Ovary (tissue), 3 donors: ENCODE measurements at regions not wholly inside any gene's neighbourhood (a gene's known extent, or its start where the extent isn't known, plus 50 kb on each side); places are given as distances from the start of the nearest gene placed in this dataset.

ENCODE experiments used
- EP300 ChIP-seq: sonication (generic); formaldehyde crosslinking; IDR thresholded peaks from one replicate; pipeline ENCODE4 v1.6.1; 2017; ENCODE audit warnings: antibody characterized with exemption
- POLR2A ChIP-seq: fragments of 450-650 bp; IDR thresholded peaks from one replicate; pipeline ENCODE4 v1.6.1; 2017; ENCODE audit warnings: antibody characterized with exemption, mild to moderate bottlenecking, moderate library complexity
- TF ChIP-seq, protein P1 (sequence below), 3 donors: fragments of 450-650 bp in 2 of 3; fragments of 200-600 bp in 1 of 3; IDR thresholded peaks; one replicate each; pipeline versions ENCODE4 v1.5.1 to v1.8.0; 2016 to 2022; ENCODE audit warnings: antibody characterized with exemption in 3 of 3, mild to moderate bottlenecking in 1 of 3
- donor health status: DM: no; HTN: no; CAD: no.

DNA sequence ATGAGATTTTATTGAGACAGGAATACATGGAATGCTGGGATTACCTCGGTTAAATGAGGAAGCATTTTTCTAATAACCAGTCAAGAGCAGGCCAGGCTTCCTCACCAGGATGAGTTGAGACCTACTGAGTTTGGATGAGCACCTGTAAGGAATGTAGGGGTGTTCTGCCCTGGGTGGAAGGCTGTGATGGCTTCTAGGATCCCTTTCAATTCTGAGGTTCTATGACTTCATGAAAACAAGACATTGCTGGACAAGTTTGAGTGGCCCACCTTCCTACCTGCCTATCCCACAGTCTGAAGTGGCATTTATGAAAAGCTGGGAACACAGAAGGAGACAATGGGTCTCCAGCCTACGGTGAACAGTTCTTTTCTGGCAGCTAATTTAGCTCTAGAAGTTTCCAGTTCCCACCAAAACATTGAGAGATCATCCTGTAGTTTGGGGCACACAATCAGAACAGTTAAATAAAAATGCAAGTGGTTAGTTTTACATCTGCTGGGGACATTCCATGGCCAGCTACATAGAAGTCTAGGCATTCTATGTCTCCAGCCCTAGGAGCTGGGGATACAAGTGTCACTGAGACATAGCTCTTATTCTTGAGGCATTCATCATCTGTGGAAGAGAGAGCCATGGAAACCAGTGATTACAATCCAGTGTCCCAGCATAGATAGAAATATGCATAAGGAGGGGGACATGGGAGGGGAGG is 51.3 kb upstream of the TSPAN2 start:
- no peak for TF ChIP-seq EP300
- no peak for TF ChIP-seq POLR2A
- TF ChIP-seq, protein P1, sequence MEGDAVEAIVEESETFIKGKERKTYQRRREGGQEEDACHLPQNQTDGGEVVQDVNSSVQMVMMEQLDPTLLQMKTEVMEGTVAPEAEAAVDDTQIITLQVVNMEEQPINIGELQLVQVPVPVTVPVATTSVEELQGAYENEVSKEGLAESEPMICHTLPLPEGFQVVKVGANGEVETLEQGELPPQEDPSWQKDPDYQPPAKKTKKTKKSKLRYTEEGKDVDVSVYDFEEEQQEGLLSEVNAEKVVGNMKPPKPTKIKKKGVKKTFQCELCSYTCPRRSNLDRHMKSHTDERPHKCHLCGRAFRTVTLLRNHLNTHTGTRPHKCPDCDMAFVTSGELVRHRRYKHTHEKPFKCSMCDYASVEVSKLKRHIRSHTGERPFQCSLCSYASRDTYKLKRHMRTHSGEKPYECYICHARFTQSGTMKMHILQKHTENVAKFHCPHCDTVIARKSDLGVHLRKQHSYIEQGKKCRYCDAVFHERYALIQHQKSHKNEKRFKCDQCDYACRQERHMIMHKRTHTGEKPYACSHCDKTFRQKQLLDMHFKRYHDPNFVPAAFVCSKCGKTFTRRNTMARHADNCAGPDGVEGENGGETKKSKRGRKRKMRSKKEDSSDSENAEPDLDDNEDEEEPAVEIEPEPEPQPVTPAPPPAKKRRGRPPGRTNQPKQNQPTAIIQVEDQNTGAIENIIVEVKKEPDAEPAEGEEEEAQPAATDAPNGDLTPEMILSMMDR (IDR thresholded peaks at IDR 0.05) = no peak
